GM19324 (cell line): ENCODE measurements at regions not wholly inside any gene's neighbourhood (a gene's known extent, or its start where the extent isn't known, plus 50 kb on each side); places are given as distances from the start of the nearest gene placed in this dataset.
"Not testable (repeated sequence)": the region's sequence is repeated elsewhere in the genome, so short reads cannot be mapped to it uniquely, and the experiment has no call there.

ENCODE experiments used
- ATAC-seq: cut with Tn5 transposase; IDR thresholded peaks from one replicate; pipeline ENCODE4 v1.9.1; 2021; ENCODE audit warnings: mild to moderate bottlenecking, moderate library complexity; ENCODE audit not compliant: unreplicated experiment, low FRiP score

DNA sequence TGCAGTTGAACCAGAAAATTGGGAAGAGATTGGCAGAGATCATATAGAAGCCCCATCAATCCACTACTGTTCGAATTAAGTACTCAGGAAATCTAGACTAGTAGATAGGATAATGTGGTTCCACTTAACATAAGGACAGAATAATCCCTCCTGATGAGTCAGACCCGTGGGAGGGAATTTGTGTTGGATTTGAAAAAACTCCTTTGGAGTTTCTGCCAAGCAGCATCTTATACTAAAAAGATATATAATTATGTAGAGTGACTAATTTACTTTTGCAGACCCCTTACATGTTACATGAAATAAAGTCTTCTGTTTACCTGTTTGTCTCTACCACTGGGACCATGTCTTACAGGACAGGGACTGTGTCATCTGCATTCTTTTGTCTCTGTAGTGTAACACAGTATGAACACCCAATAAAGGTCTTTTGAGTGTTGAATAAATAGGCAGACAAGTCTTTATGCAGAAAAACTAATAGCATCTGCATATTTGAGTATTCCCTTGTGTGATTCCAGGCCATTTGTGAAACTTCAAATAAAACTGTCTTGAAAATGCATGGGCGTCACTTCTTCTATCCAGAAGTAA, 122.6 kb upstream of the DNAJC10 start:
- ATAC-seq, result no peak

DNA sequence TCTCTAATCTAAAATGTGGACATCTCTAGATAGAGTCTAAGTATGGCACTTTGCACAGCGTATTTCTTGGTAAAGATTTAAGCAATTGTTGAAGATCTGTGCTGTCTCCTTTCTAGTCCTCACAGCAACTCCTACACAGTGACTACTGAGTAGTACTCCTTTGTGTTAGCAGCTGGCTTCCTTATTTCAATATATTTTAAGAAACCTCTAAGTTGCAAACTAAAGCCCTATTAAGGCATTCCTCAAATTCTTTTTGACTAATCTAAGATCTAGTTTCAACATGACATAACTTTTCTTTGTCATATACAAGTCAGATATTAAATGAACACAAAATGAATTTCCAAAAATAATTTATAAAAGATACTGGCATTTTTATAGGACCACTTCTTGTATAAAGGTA, 121.8 kb upstream of the DNAJC10 start:
- no peak for ATAC-seq

DNA sequence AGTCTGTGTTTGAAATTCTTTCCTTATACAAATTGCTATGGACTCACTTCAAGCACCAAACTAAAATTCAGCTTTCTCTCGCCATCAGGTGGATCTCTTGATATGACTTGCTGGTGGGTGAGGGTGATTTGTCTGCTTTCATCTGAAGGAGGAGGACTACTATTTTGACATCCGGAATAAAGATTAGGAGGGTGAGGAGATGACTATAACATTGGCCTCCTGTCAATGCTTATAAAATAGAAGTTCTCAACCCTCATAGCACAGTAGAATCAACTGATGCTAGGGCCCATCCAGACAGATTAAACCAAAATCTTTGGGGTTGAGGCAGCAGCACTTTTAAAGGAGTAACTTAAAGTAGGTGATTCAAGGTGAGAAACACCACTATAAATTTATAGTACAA, 120.4 kb upstream of the DNAJC10 start:
- ATAC-seq, result no peak

DNA sequence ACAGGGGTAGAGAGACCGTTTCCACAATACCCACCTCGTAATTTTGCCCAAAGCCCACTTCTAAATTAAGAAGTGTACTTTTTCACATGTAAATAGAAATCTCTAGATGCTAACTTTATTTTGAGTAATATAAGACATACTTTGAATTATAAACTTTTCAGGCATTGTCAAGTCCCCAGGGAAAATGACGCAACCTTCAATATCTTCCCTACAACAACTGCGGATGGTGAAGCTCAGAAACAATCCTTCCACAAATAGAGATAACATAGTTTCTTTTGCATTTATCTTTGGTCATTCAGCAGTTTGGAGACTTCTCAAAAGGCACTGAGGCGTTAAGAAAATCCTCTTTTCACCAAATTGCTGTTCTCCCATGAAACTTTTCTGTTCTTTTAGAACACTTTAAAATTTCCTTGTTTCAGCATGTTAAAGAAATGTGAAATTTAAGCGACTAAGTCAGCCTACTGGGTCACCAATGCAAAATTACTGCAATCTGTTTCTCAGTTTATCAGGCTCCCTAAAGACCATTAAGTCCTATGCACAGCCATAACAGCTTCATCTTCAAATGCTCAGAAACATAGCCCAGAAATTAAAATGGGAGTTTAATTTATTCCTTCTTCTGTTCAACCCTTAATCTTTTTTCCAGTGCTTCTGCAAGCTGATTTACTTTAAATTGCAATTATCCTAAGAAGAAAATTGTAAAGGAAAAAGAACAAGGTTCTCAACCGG, 118.3 kb upstream of the DNAJC10 start:
- no peak for ATAC-seq

DNA sequence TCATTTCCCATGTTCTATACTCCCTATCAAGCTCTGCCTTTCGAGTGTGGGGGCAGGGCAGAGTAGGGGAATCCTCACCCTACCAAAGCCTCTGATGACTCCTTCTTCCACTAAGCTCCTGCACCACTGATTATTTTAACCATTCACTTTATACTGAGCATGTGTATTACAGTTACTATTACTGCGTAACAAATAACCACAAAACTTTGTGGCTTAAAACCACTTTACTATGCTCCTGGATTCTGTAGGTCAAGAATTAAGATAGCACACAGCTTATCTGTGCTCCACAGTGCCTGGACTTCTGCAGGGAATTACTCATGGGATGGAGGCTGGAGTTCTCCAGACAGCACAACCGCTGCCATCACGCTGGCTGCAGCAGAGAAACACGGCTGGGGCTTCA, 117.4 kb upstream of the DNAJC10 start:
- ATAC-seq, result no peak

DNA sequence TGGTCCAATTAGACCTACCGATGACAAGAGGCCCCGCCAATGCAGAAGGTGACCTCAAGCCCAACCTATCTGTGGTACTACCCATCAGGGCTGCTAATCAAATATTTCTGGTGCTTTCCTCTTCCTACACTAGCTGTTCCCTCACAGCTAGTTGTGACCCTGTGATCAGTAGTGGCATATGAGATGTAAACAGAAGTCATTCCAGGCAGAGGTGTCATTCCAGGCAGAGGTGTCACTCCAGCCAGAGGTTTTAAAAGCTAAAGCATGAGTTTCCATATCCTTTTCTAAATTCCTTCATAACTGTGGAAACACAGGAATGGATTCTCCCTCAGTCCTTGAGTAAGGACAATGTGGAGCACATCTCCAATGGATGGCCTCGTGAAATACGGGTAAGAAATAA, 110.9 kb upstream of the DNAJC10 start:
- ATAC-seq, result no peak

DNA sequence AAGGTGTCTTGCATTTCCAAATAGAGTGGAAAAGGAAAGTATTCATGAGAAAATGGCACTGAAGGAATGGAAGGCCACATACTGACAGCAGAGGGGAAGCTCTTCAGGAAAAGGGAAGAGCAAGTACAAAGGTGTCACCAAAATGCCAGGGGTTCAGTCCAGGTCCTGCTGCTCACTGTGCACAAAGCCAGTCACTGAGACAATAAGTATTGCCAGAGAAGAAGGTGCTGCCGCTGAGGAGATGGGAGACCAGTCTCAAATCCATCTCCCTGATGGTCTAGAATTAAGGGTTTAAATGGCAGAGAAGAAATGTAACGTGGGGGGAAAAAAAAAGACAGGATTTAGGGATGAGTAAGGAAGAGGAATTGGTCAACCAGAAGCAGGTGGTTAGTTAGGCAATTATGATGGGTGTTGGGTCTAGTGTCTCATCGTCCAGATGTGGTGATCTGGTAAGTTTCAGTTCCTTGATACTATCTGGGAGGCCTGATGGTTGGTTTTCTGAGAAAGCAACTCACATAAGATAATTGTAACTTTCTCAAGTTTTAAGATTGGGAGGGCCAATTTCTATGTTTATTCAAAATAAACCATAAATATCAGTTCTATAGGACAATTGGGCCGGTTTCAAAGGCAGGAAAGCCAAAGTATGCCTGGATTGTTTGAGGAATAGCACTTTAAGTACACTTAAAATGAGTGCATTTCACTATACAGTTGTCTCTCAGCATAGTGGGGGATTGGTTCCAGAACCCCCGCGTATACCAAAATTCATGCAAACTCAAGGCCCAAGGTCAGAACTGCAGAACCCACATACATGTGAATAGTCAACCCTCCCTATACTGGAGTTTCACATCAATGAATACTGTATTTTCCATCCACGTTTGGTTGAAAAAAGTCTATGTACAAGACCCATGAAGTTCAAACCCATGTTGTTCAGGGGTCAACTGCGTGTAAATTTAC, 109.1 kb upstream of the DNAJC10 start:
- ATAC-seq, result peak; percentile 72

DNA sequence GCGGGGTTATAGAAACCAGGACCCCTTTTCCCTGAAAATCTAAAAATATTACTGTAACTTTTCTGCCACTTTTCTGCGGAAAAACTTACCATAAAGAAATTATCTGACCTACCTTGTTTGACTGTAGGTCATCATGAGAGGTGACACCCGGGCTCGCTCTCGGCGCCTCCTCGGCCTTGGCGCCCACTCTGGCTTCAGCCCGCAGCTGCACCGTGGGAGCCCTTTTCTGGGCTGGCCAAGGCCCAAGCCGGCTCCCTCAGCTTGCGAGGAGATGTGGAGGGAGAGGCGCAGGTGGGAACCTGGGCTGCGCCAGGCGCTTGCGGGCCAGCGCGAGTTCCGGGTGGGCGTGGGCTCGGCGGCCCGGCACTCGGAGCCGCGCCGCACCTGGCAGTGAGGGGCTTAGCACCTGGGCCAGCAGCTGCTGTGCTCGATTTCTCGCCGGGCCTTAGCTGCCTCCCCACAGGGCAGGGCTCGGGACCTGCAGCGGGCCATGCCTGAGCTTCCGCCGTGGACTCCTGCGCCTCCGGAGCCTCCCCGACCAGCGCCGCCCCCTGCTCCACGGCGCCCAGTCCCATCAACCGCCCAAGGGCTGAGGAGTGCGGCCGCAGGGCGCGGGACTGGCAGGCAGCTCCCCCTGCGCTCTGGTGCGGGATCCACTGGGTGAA, 107.7 kb upstream of the DNAJC10 start:
- no peak for ATAC-seq

DNA sequence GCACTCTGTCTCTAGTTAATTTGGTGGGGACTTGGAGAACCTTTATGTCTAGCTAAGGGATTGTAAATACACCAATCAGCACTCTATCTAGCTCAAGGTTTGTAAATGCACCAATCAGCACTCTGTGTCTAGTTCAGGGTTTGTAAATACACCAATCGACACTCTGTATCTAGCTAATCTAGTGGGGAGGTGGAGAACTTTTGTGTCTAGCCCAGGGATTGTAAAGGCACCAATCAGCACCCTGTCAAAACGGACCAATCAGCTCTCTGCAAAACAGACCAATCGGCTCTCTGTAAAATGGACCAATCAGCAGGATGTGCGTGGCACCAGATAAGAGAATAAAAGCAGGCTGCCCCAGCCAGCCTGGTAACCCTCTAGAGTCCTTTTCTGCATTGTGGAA, 107.1 kb upstream of the DNAJC10 start:
- ATAC-seq, result not testable (repeated sequence)

DNA sequence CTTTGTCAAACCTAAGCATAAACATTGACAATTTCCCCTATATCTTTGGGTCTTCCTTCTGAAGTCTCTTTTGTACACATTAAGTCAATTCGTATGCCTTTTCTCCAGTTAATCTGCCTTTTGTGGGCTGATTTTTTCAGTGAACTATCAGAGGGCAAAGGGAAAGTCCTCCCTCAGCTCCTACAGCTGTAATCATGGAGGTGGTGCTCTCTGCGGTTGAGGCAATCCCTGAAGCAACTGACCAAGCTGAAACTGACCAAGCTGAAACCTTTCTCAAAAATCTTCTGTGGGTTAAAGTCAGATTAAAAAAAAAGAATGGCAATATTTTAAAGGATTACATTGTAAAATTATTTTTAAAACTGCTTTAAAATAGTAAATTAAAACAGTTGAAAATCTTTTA, 105.8 kb upstream of the DNAJC10 start:
- ATAC-seq, result no peak

DNA sequence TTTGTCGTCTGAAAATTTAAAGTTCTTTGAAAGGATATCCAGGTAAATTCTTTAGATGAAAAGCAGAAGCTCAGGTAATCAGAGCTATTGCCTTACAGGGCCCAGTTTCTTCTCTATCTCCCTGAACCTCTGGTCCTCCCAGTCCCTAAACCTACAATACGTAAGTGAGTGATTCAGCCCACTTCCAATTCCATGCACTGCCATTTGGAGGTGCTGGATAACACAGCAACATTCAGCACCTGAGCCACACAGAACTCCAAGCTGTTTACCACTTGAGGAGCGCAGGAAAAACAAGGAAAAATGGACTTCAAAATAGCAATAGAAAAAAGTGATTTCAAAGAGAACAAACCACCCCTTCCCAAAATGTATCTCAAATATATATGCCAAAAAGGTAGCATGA, 105.0 kb upstream of the DNAJC10 start:
- no peak for ATAC-seq

DNA sequence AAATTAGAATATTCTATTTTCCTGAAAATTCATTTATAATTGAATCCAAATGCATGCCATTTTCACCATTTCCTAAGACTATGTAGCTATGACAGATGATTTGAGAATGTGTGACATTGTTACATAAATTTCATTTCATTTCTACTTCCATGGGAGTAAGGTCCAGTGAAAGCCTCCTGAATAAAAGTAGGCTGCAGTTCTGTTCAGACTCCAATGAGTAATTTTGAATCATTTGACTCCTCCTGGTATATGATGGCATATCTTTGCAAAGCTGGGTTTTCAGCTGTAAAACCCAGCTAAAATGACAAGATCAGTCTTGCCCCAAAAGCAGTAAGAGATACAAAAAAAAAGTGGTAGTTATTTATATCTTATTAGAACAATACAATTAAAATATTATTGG, 101.0 kb upstream of the DNAJC10 start:
- no peak for ATAC-seq

DNA sequence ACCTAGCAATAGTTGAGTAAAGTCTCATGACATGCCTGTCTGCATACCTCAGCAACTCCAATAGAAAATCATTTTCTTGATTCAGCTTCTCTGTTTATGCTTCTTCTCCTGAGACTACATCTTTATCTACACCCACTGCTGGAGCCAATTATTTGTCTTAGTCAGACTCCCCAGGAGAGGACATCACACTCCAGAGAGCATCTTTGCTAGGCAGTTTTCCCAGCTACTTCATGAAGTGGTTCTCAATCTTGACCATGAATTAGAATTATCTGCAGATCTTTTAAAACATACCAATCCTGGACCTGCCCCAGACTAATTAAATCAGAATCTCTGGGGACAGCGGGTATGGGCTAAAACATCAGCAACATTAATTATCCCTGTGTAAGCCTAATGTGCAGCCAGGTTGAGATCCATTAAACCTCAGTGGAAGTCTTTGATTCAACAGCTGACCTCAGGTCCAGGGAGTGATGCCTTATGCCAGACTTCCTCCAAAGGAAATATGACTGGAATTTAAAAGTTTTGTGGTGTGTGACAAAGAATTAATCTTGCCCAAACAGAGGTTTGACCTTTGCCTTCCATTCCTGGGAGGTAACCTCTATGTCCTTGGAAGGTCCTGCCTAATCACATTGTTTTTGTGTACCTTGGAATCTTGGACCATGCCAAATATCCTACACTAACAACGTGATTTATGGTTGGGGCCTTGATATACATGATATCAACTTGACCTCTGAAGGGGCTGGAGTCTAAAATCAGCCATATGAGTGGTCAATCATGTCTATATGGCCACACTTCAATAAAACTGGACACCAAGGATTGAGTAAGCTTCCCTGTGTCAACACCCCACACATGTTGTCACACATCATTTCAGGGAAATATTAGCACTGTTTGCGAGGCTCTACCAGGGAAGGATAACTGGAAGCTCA, 99.3 kb upstream of the DNAJC10 start:
- ATAC-seq, result no peak

DNA sequence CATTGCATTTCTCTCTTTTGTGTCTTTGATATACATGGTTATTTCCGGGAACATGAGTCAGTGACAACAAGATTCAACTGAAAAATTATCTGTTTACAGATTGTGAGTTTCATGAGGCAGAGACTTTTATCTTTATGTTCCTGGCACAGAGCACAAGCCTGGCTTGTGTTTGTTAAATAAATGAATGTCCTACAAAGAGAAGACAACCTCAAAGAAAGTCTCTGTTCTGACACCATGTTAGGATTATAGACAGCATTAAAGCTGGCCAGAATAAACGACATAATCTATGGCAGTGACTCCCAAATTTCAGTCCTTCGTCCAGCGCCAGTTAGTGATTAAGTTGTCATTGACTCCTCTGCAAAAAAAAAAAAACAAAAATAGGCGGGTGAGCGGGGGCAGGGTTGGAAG, 97.4 kb upstream of the DNAJC10 start:
- ATAC-seq, result no peak

DNA sequence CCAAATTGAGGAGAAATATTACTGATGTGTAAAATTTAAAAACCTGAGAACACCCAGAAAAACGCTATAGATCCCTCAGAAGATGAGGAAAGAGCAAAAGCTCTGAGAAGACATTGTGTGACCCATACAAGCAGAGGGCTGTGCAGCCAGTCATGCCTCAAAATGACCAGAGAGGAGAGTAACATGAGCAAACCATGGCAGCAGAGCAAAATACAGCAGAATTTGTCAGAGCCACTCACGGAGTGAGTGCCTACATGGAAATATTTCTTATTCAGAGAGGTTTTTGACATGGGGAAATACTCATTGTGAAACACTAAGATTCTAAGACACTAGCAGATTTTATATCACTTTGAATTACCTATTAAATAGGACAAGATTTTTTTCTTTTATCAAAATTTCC, 96.8 kb upstream of the DNAJC10 start:
- ATAC-seq, result no peak

DNA sequence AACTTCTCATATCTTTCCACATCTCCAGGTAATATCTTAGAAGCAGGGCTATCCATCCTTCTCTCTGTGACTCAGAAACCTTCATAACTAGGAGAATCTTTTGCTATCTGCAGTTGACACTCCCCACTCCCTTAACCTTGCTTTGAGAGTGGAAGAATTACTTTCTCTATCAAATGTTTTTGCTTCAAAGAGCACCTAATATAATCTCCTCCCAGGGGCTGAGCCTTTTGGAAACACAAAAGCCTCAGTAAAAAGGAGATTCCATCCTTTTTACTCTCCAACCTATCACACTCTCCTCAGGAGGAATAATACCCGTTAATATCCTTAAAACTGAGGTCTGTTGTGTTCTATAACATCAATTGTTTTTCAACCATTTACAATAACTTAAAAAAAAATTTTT, 94.9 kb upstream of the DNAJC10 start:
- no peak for ATAC-seq

DNA sequence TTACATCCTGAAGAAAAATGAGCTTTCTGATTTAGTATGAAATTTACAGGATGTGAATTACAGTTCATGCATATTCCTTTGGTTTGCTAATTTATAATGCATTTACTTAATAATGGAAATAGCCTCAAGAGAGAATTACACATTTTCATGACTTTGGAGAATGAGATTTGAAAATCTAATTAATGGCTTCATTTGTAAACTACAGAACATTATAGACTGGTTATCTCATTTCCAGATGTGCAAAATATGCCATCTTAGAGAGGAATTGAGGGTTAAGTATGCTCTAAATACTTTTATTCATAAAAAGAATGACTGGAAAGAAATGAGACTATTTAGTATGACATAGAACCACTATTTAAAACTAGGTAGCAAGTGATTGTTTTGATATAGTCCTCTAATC, 94.2 kb upstream of the DNAJC10 start:
- no peak for ATAC-seq

DNA sequence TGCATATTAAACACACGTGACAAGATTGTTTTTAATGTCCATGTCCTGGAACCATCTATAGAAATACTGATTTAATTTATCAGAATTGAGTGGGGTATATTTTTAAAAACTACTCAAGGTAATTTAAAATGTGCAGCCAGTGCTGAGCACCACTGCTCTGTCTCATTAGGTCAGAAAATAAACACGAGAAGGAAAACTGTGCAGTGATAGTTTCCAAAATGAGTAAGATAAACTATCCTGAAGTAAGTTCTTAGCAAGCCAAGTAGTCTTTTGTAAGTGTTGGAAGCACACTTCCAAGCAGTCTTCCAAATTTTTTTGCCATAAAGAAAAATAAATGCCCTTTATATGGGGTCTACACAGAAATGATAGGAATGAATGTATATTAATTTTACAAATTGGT, 93.8 kb upstream of the DNAJC10 start:
- ATAC-seq, result no peak

DNA sequence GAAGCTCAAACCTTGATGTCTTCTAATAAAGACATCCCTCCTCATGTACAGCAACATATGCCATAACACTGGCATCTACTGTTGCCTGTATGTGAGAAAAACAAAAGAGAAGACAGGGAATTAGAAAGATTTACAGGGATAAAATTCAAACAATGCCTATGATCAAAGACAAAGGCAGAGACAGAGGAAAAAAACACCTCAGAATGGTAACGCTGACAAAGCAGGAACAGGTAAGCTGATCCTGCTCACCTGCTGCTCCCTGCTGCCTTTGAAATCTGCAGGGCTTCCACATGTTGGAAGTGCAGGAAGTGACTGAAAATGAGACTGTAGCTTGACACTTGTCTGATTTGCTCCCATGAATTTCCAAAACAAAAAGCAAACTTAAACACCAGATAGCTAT, 90.2 kb upstream of the DNAJC10 start:
- no peak for ATAC-seq

DNA sequence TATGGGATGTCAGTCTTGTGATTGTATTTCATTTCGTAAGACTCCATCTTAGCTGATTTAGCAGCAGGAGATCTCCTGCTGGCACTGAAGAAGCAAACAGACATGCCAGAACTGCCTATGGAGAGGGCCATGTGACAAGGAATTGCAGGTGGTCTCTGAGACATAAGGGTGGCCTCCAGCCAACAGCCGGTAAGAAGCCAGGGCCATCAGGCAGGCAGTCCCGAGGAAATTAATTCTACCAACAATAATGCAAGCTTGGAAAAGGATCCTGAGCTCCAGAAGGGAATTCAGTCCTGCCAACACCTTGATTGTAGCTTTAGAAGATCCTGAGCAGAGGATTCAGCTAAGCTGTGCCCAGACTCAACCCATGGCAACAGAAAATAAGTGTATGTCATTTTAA, 87.1 kb upstream of the DNAJC10 start:
- no peak for ATAC-seq
